K562 (cell line): ENCODE measurements at regions not wholly inside any gene's neighbourhood (a gene's known extent, or its start where the extent isn't known, plus 50 kb on each side); places are given as distances from the start of the nearest gene placed in this dataset.
A peak's percentile ranks its signal among the peaks of the same experiment; 100 is the strongest.

ENCODE experiments used
- BACH1 ChIP-seq: fragments of 200-800 bp; sonication (Bioruptor generic); IDR thresholded peaks from 2 replicates; pipeline ENCODE4 v1.6.1; 2016; ENCODE audit warnings: missing genetic modification characterization, missing compliant biosample characterization
- BCL6 ChIP-seq: fragments of 250-450 bp; sonication (Bioruptor Pico); IDR thresholded peaks from 2 replicates; pipeline ENCODE4 v1.4.0; 2020
- CBFB ChIP-seq: sonication (generic); formaldehyde crosslinking; IDR thresholded peaks from 2 replicates; pipeline ENCODE4 v1.4.0; 2020; ENCODE audit warnings: mild to moderate bottlenecking, missing genetic modification reagents
- CBX5 ChIP-seq: IDR thresholded peaks from 2 replicates; pipeline ENCODE4 v1.6.1; 2014; ENCODE audit warnings: low read depth, borderline replicate concordance
- DDX20 ChIP-seq: fragments of 450-650 bp; IDR thresholded peaks from 2 replicates; pipeline ENCODE4 v1.6.1; 2016; ENCODE audit warnings: missing genetic modification characterization, low read depth, mild to moderate bottlenecking, missing compliant biosample characterization, moderate library complexity
- EHMT2 ChIP-seq: fragments of 450-650 bp; IDR thresholded peaks from 2 replicates; pipeline ENCODE4 v1.6.1; 2018; ENCODE audit warnings: antibody characterized with exemption
- HDAC8 ChIP-seq: fragments of 450-650 bp; IDR thresholded peaks from 2 replicates; pipeline ENCODE4 v1.6.1; 2016; ENCODE audit warnings: mild to moderate bottlenecking, missing genetic modification characterization, moderate library complexity, missing compliant biosample characterization
- JUNB ChIP-seq: fragments of 450-650 bp; formaldehyde crosslinking; conservative IDR thresholded peaks from 2 replicates; pipeline ENCODE4 v1.4.0; 2020; ENCODE audit warnings: mild to moderate bottlenecking
- JUND ChIP-seq, 2 experiments: IDR thresholded peaks; 2 replicates in 1 of 2; 3 replicates in 1 of 2; pipeline ENCODE4 v1.6.1; 2011; ENCODE audit warnings: borderline replicate concordance in 2 of 2, low read depth in 2 of 2, low read length in 2 of 2, improper control_type of control experiment in 1 of 2, missing biosample characterization in 1 of 2, missing genetic modification characterization in 1 of 2, missing genetic modification reagents in 1 of 2
- KLF16 ChIP-seq: IDR thresholded peaks from 2 replicates; pipeline ENCODE4 v1.6.1; 2016; ENCODE audit warnings: antibody characterized with exemption
- MAFK ChIP-seq: IDR thresholded peaks from 2 replicates; pipeline ENCODE4 v1.6.1; 2011; ENCODE audit warnings: low read length, improper control_type of control experiment
- MEF2D ChIP-seq: conservative IDR thresholded peaks from 2 replicates; pipeline ENCODE4 v1.6.1; 2016; ENCODE audit warnings: low read depth, missing genetic modification characterization, missing compliant biosample characterization
- NR2C1 ChIP-seq, 2 experiments: fragments of 450-650 bp; IDR thresholded peaks; 2 replicates each; pipeline ENCODE4 v1.6.1; 2017; ENCODE audit warnings: mild to moderate bottlenecking in 2 of 2, antibody characterized with exemption in 1 of 2, inconsistent platforms in 1 of 2, missing compliant biosample characterization in 1 of 2, missing genetic modification characterization in 1 of 2
- NR4A1 ChIP-seq, 2 experiments: fragments of 250-450 bp in 1 of 2; fragments of 450-650 bp in 1 of 2; sonication (Bioruptor Pico) in 1 of 2; IDR thresholded peaks; 2 replicates each; pipeline versions ENCODE4 v1.4.0 to v1.6.1; 2016 to 2020; ENCODE audit warnings: mild to moderate bottlenecking in 2 of 2, missing compliant biosample characterization in 1 of 2, missing genetic modification characterization in 1 of 2, moderate library complexity in 1 of 2
- PHTF2 ChIP-seq: fragments of 250-450 bp; sonication (Bioruptor Pico); IDR thresholded peaks from 2 replicates; pipeline ENCODE4 v1.5.0; 2021; ENCODE audit warnings: mild to moderate bottlenecking
- PTTG1 ChIP-seq: fragments of 450-650 bp; IDR thresholded peaks from 2 replicates; pipeline ENCODE4 v1.6.1; 2016; ENCODE audit warnings: low read depth, mild to moderate bottlenecking, missing genetic modification characterization, missing compliant biosample characterization
- SAFB2 ChIP-seq: fragments of 200-400 bp; formaldehyde crosslinking; IDR thresholded peaks from 2 replicates; pipeline ENCODE4 v1.6.1; 2018; ENCODE audit warnings: borderline replicate concordance, low read length, low read depth, moderate library complexity; ENCODE audit not compliant: severe bottlenecking
- SMAD3 ChIP-seq: fragments of 450-650 bp; formaldehyde crosslinking; conservative IDR thresholded peaks from 2 replicates; pipeline ENCODE4 v1.4.0; 2020; ENCODE audit warnings: mild to moderate bottlenecking
- SNIP1 ChIP-seq: fragments of 450-650 bp; IDR thresholded peaks from 2 replicates; pipeline ENCODE4 v1.7.1; 2017; ENCODE audit warnings: low read depth, mild to moderate bottlenecking
- TEAD1 ChIP-seq, 2 experiments: fragments of 450-650 bp in 1 of 2; sonication (generic) in 1 of 2; formaldehyde crosslinking; IDR thresholded peaks; 2 replicates each; pipeline versions ENCODE4 v1.4.0 to v1.8.0; 2020 to 2022; ENCODE audit warnings: mild to moderate bottlenecking in 2 of 2, missing genetic modification reagents in 1 of 2
- ZNF146 ChIP-seq: IDR thresholded peaks from one replicate; pipeline ENCODE4 v1.6.1; 2018; ENCODE audit warnings: missing compliant biosample characterization; ENCODE audit not compliant: unreplicated experiment
- ZNF175 ChIP-seq: fragments of 200-800 bp; sonication (Bioruptor generic); IDR thresholded peaks from 2 replicates; pipeline ENCODE4 v1.6.1; 2016; ENCODE audit warnings: low read depth, mild to moderate bottlenecking, missing genetic modification characterization, missing compliant biosample characterization
- ZNF431 ChIP-seq: sonication (generic); formaldehyde crosslinking; IDR thresholded peaks from 2 replicates; pipeline ENCODE4 v1.8.0; 2022; ENCODE audit warnings: mild to moderate bottlenecking, missing genetic modification reagents
- ZNF589 ChIP-seq: fragments of 200-800 bp; sonication (Bioruptor generic); IDR thresholded peaks from 2 replicates; pipeline ENCODE4 v1.6.1; 2016; ENCODE audit warnings: low read depth, missing genetic modification characterization, missing compliant biosample characterization
- TF ChIP-seq, protein P1 (sequence below), 2 experiments: fragments of 200-800 bp in 1 of 2; sonication (Bioruptor generic) in 1 of 2; sonication (generic) in 1 of 2; formaldehyde crosslinking in 1 of 2; IDR thresholded peaks in 1 of 2; conservative IDR thresholded peaks in 1 of 2; 2 replicates each; pipeline versions ENCODE4 v1.5.0 to v1.6.1; 2016 to 2020; ENCODE audit warnings: missing compliant biosample characterization in 1 of 2, missing genetic modification characterization in 1 of 2, missing genetic modification reagents in 1 of 2
- TF ChIP-seq, protein P2 (sequence below): fragments of 200-800 bp; sonication (Bioruptor generic); IDR thresholded peaks from 2 replicates; pipeline ENCODE4 v1.6.1; 2017; ENCODE audit warnings: missing genetic modification characterization, missing compliant biosample characterization

DNA sequence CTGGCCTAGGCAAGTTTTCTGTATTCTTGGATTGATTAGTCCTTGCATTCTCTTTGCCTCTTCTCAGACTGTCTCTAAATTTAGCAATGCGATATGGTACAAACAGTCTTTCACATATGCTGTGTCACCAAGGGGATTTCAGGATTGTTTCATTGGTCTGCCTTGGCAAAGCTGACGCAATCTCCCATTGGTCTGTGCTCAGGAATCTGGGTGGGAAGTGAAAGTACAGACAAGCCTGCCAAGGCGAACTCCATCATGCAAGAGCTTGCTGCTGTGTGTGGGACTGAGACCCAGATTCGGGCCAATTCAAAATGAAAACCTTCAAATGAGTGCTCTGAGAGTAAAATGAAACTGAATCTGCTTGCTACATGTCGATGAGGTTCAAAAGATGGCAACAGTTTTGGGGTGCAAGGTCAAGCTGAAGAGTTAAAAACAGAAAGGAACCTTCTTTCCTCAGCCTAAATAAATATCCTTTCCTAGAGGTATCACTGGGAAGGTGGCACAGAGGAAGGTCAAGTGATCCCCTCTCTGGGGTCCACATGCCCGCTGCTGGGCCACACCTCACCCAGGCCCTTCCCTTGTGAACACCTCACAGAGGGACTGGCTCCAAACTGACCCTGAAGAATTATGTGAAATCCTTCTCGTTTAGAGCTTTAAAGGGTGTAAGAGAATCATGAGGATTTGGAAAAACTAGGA lies 198.8 kb upstream of the PREP start (continued):
- no peak for TF ChIP-seq ZNF146 (CRISPR knock-in tag)
- TF ChIP-seq NR4A1 (CRISPR knock-in tag; IDR thresholded peaks at IDR 0.05): no peak
- TF ChIP-seq NR4A1 (tag; IDR thresholded peaks at IDR 0.05): peak; percentile 92
- TF ChIP-seq EHMT2: peak; percentile 19; the same call in 1 of the 2 replicates
- TF ChIP-seq, protein P1, sequence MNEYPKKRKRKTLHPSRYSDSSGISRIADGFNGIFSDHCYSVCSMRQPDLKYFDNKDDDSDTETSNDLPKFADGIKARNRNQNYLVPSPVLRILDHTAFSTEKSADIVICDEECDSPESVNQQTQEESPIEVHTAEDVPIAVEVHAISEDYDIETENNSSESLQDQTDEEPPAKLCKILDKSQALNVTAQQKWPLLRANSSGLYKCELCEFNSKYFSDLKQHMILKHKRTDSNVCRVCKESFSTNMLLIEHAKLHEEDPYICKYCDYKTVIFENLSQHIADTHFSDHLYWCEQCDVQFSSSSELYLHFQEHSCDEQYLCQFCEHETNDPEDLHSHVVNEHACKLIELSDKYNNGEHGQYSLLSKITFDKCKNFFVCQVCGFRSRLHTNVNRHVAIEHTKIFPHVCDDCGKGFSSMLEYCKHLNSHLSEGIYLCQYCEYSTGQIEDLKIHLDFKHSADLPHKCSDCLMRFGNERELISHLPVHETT (CRISPR knock-in tag; conservative IDR thresholded peaks at IDR 0.05 in 1 of 2, IDR thresholded peaks at IDR 0.05 in 1 of 2): peak in 1 of 2 experiments; percentile 53; a peak in 1 of 4 replicates
- TF ChIP-seq SMAD3: peak; percentile 81
- no peak for TF ChIP-seq PHTF2
- no peak for TF ChIP-seq KLF16
- TF ChIP-seq JUND (IDR thresholded peaks at IDR 0.05; ENCODE audit: borderline replicate concordance, low read depth, low read length): peak; percentile 74
- TF ChIP-seq JUND (tag; IDR thresholded peaks at IDR 0.05; ENCODE audit: borderline replicate concordance, low read depth, low read length): peak; percentile 50; the same call in 1 of the 3 replicates
- no peak for TF ChIP-seq CBX5
- TF ChIP-seq SNIP1: no peak
- peak; percentile 92 for TF ChIP-seq ZNF175 (CRISPR knock-in tag)
- TF ChIP-seq TEAD1 (CRISPR knock-in tag; IDR thresholded peaks at IDR 0.05): 0 out of 4 replicates have a peak, but pooled peaks of 1 of the 2 experiments have one; percentile 29
- no peak for TF ChIP-seq NR2C1 (IDR thresholded peaks at IDR 0.05)
- TF ChIP-seq NR2C1 (tag; IDR thresholded peaks at IDR 0.05): peak; percentile 63
- peak; percentile 81 for TF ChIP-seq ZNF589 (CRISPR knock-in tag)
- peak; percentile 81 for TF ChIP-seq HDAC8 (tag)
- 0 out of 2 replicates have a peak, but pooled peaks have one; percentile 14 for TF ChIP-seq BCL6 (CRISPR knock-in tag)
- TF ChIP-seq, protein P2, sequence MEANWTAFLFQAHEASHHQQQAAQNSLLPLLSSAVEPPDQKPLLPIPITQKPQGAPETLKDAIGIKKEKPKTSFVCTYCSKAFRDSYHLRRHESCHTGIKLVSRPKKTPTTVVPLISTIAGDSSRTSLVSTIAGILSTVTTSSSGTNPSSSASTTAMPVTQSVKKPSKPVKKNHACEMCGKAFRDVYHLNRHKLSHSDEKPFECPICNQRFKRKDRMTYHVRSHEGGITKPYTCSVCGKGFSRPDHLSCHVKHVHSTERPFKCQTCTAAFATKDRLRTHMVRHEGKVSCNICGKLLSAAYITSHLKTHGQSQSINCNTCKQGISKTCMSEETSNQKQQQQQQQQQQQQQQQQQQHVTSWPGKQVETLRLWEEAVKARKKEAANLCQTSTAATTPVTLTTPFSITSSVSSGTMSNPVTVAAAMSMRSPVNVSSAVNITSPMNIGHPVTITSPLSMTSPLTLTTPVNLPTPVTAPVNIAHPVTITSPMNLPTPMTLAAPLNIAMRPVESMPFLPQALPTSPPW (CRISPR knock-in tag): no peak
- no peak for TF ChIP-seq CBFB
- TF ChIP-seq MAFK: peak; percentile 20; the same call in 1 of the 2 replicates
- no peak for TF ChIP-seq SAFB2
- TF ChIP-seq JUNB (CRISPR knock-in tag): 0 out of 2 replicates have a peak, but pooled peaks have one; percentile 23
- TF ChIP-seq ZNF431: no peak
- TF ChIP-seq BACH1 (tag): peak; percentile 87
- peak; percentile 61; the same call in 1 of the 2 replicates for TF ChIP-seq PTTG1 (tag)
- TF ChIP-seq DDX20 (tag): peak; percentile 62; the same call in 1 of the 2 replicates
- TF ChIP-seq MEF2D (tag): peak; percentile 87
